ENCODE measurements at regions not wholly inside any gene's neighbourhood (a gene's known extent, or its start where the extent isn't known, plus 50 kb on each side); places are given as distances from the start of the nearest gene placed in this dataset.

DNA sequence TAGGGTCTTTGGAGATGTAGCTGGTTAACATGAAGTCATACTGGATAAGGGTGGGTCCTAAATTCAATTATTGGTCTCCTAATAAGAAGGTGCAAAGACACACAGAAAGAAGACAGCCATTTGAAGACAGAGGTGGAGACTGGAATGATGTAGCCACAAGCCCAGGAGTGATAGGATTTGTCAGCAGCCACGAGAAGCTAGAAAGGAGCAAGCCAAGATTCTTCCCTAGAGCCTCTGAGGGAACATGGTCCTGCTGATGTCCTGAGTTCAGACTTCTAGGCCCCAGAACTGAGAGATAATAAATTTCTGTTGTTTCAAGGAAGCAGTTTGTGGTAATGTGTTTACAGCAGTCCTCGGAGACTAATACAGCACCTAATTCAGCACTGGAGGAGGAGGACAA is 203.3 kb upstream of the SRRM4 start:
- TF ChIP-seq CTCF (conservative IDR thresholded peaks at IDR 0.05 in 1 of 2, IDR thresholded peaks at IDR 0.05 in 1 of 2; ENCODE audit: low read depth in 1 of 2, low read length in 2 of 2) (no peak), EZH2 (IDR thresholded peaks at IDR 0.05; ENCODE audit: low read length, missing control alignments) (no peak)
